SK-N-SH (cell line): ENCODE measurements at regions not wholly inside any gene's neighbourhood (a gene's known extent, or its start where the extent isn't known, plus 50 kb on each side); places are given as distances from the start of the nearest gene placed in this dataset.

Experiments
- CTCF ChIA-PET: fragments of 300-600, 350-600 bp; formaldehyde crosslinking; extraction: SDS; loops from one replicate; lab custom pipeline; 2021; lab: Yijun Ruan, JAX
- POLR2A ChIA-PET: fragments of 350-600 bp; sonication (Branson Sonifier 250); formaldehyde crosslinking; extraction: SDS; loops from one replicate; lab custom pipeline; 2020; ENCODE audit warnings: antibody characterized with exemption, inconsistent platforms; lab: Yijun Ruan, JAX
- DNase-seq: peaks from one replicate; pipeline ENCODE4 v3.0.0; 2012
- H2AFZ ChIP-seq: fragments of 200-600 bp; sonication (generic); 2 replicates; pipeline ENCODE4 v1.8.1; 2016; ENCODE audit warnings: antibody characterized with exemption, mild to moderate bottlenecking, low read depth
- H3F3A ChIP-seq: fragments of 200-600 bp; sonication (generic); replicated peaks from 2 replicates; pipeline ENCODE3; 2016; ENCODE audit warnings: antibody characterized with exemption, mild to moderate bottlenecking; ENCODE audit not compliant: insufficient read depth
- H3K27ac ChIP-seq, 2 experiments: fragments of 200-500 bp in 1 of 2; fragments of 200-600 bp in 1 of 2; sonication (Bioruptor generic) in 1 of 2; sonication (generic), shearing (Covaris generic) in 1 of 2; 2 replicates each; pipeline versions ENCODE4 v1.5.1 to v1.6.1; 2014 to 2016; ENCODE audit warnings: low read depth in 2 of 2, inconsistent platforms in 1 of 2, low read length in 1 of 2, mild to moderate bottlenecking in 1 of 2, mixed read lengths in 1 of 2
- H3K27me3 ChIP-seq: fragments of 200-600 bp; sonication (generic), shearing (Covaris generic); 2 replicates; pipeline ENCODE4 v1.6.1; 2016; ENCODE audit warnings: mixed run types; ENCODE audit not compliant: insufficient read depth
- H3K36me3 ChIP-seq, 2 experiments: fragments of 200-500 bp in 1 of 2; fragments of 200-600 bp in 1 of 2; sonication (Bioruptor generic) in 1 of 2; sonication (generic) in 1 of 2; replicated peaks in 1 of 2; 2 replicates each; pipeline versions ENCODE3 to v1.5.1; 2014 to 2016; ENCODE audit warnings: low read length in 1 of 2, mild to moderate bottlenecking in 1 of 2; ENCODE audit not compliant: insufficient read depth in 2 of 2, control insufficient read depth in 1 of 2
- H3K4me1 ChIP-seq, 2 experiments: fragments of 200-500 bp in 1 of 2; fragments of 200-600 bp in 1 of 2; sonication (Bioruptor generic) in 1 of 2; sonication (generic), shearing (Covaris generic) in 1 of 2; 2 replicates each; pipeline versions ENCODE4 v1.5.1 to v1.6.1; 2014 to 2016; ENCODE audit warnings: low read depth in 1 of 2, low read length in 1 of 2, mixed run types in 1 of 2; ENCODE audit not compliant: insufficient read depth in 2 of 2, control insufficient read depth in 1 of 2
- H3K4me2 ChIP-seq: fragments of 200-600 bp; sonication (generic), shearing (Covaris generic); 2 replicates; pipeline ENCODE4 v1.6.1; 2017; ENCODE audit warnings: mixed run types
- H3K4me3 ChIP-seq, 2 experiments: fragments of 200-500 bp in 1 of 2; fragments of 200-600 bp in 1 of 2; sonication (Bioruptor generic) in 1 of 2; sonication (generic), shearing (Covaris generic) in 1 of 2; 2 replicates each; pipeline versions ENCODE4 v1.5.1 to v1.8.1; 2014 to 2016; ENCODE audit warnings: low read depth in 2 of 2, inconsistent platforms in 1 of 2, low read length in 1 of 2, mild to moderate bottlenecking in 1 of 2, mixed read lengths in 1 of 2, moderate library complexity in 1 of 2
- H3K79me2 ChIP-seq: fragments of 200-600 bp; sonication (generic); 2 replicates; pipeline ENCODE4 v1.8.1; 2017; ENCODE audit warnings: mild to moderate bottlenecking; ENCODE audit not compliant: insufficient read depth
- H3K9ac ChIP-seq: fragments of 200-600 bp; sonication (generic); 2 replicates; pipeline ENCODE4 v1.6.1; 2017; ENCODE audit warnings: mixed run types
- H3K9me2 ChIP-seq: fragments of 200-600 bp; sonication (generic); 2 replicates; pipeline ENCODE4 v1.6.1; 2017; ENCODE audit warnings: mixed run types
- H3K9me3 ChIP-seq: fragments of 200-600 bp; sonication (generic); 2 replicates; pipeline ENCODE4 v1.6.1; 2017; ENCODE audit warnings: mixed run types, mild to moderate bottlenecking, moderate library complexity
- H4K20me1 ChIP-seq: fragments of 200-600 bp; sonication (generic); 2 replicates; pipeline ENCODE4 v1.6.1; 2017; ENCODE audit warnings: mild to moderate bottlenecking, mixed run types; ENCODE audit not compliant: insufficient read depth
- CHD2 ChIP-seq: fragments of 150-350 bp; IDR thresholded peaks from 2 replicates; pipeline ENCODE4 v1.6.1; 2018; ENCODE audit warnings: low read length; ENCODE audit not compliant: partially characterized antibody
- ELF1 ChIP-seq: IDR thresholded peaks from 2 replicates; pipeline ENCODE4 v1.4.0; 2012
- FOSL2 ChIP-seq: IDR thresholded peaks from 2 replicates; pipeline ENCODE4 v1.4.0; 2012; ENCODE audit warnings: low read depth, mild to moderate bottlenecking, moderate library complexity, borderline replicate concordance
- GABPA ChIP-seq: IDR thresholded peaks from 2 replicates; pipeline ENCODE4 v1.4.0; 2012; ENCODE audit warnings: low read depth, mild to moderate bottlenecking
- GATA2 ChIP-seq: sonication (generic); formaldehyde crosslinking; IDR thresholded peaks from 2 replicates; pipeline ENCODE4 v1.5.0; 2020; ENCODE audit warnings: mild to moderate bottlenecking, missing genetic modification reagents
- MEF2A ChIP-seq: IDR thresholded peaks from 2 replicates; pipeline ENCODE4 v1.4.0; 2012; ENCODE audit warnings: low read depth, borderline replicate concordance
- MXI1 ChIP-seq: IDR thresholded peaks from 2 replicates; pipeline ENCODE4 v1.6.1; 2012; ENCODE audit warnings: mild to moderate bottlenecking, low read depth, low read length, improper control_type of control experiment
- NFIC ChIP-seq: IDR thresholded peaks from 2 replicates; pipeline ENCODE4 v1.4.0; 2012; ENCODE audit warnings: borderline replicate concordance
- NRF1 ChIP-seq: IDR thresholded peaks from 2 replicates; pipeline ENCODE4 v1.6.1; 2012; ENCODE audit warnings: low read depth, mild to moderate bottlenecking, low read length
- POLR2AphosphoS5 ChIP-seq: IDR thresholded peaks from 2 replicates; pipeline ENCODE4 v1.6.1; 2012; ENCODE audit warnings: low read depth, low read length
- RCOR1 ChIP-seq: fragments of 150-350 bp; IDR thresholded peaks from 2 replicates; pipeline ENCODE4 v1.6.1; 2017; ENCODE audit warnings: antibody characterized with exemption, low read length
- RFX5 ChIP-seq: IDR thresholded peaks from 2 replicates; pipeline ENCODE4 v1.6.1; 2012; ENCODE audit warnings: mild to moderate bottlenecking, improper control_type of control experiment, low read length
- RXRA ChIP-seq: IDR thresholded peaks from 2 replicates; pipeline ENCODE4 v1.4.0; 2012; ENCODE audit warnings: low read depth, mild to moderate bottlenecking, borderline replicate concordance
- SIN3A ChIP-seq: IDR thresholded peaks from 2 replicates; pipeline ENCODE4 v1.6.1; 2012; ENCODE audit warnings: low read depth, mild to moderate bottlenecking, low read length, moderate library complexity, borderline replicate concordance
- SMC3 ChIP-seq: IDR thresholded peaks from 2 replicates; pipeline ENCODE4 v1.6.1; 2012; ENCODE audit warnings: low read depth, low read length, improper control_type of control experiment
- TAF1 ChIP-seq: IDR thresholded peaks from 2 replicates; pipeline ENCODE4 v1.6.1; 2012; ENCODE audit warnings: low read depth, mild to moderate bottlenecking, low read length, moderate library complexity, borderline replicate concordance
- TCF12 ChIP-seq: IDR thresholded peaks from 2 replicates; pipeline ENCODE4 v1.4.0; 2012
- WGBS: methylation state at CpG from one replicate; pipeline ENCODE4 v1.1.6; 2017; ENCODE audit warnings: low lambda C conversion rate; 5-methylcytosine and 5-hydroxymethylcytosine counted together
- TF ChIP-seq, protein P1 (sequence below): IDR thresholded peaks from 2 replicates; pipeline ENCODE4 v1.4.0; 2012; ENCODE audit warnings: low read depth, borderline replicate concordance
- TF ChIP-seq, protein P2 (sequence below): IDR thresholded peaks from 2 replicates; pipeline ENCODE4 v1.4.0; 2012; ENCODE audit warnings: low read depth
- TF ChIP-seq, protein P3 (sequence below): IDR thresholded peaks from 2 replicates; pipeline ENCODE4 v1.4.0; 2012; ENCODE audit warnings: low read depth, borderline replicate concordance

DNA sequence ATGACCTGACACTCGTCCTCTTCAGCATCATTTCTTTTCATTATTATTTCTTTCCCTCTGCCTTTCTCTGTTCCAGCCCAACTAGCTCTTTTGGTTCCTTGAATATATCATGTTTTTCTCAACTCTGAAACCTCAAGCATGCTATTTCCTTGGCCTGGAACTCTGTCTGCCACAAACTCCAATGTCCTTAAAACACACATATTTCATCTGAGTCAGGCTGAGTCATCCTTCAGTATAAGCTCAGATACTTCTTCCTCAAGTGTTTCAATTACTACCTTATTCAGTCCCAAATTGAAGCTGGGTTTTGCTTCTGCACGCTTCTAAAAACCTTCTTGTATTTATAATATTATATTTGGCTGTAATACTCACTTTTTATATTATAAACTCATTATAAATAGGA lies 424.2 kb downstream of the PDGFC start (continued):
- TF ChIP-seq, protein P1, sequence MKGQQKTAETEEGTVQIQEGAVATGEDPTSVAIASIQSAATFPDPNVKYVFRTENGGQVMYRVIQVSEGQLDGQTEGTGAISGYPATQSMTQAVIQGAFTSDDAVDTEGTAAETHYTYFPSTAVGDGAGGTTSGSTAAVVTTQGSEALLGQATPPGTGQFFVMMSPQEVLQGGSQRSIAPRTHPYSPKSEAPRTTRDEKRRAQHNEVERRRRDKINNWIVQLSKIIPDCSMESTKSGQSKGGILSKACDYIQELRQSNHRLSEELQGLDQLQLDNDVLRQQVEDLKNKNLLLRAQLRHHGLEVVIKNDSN: no peak
- TF ChIP-seq GATA2 (CRISPR knock-in tag) (no peak), TAF1 (no peak), RXRA (peak; percentile 66; the same call in 1 of the 2 replicates), RFX5 (no peak), FOSL2 (peak; percentile 98), RCOR1 (no peak), NRF1 (no peak), ELF1 (0 out of 2 replicates have a peak, but pooled peaks have one; percentile 27), SIN3A (0 out of 2 replicates have a peak, but pooled peaks have one; percentile 48), POLR2AphosphoS5 (peak; percentile 77; the same call in 1 of the 2 replicates), MEF2A (peak; percentile 46; the same call in 1 of the 2 replicates)

GRCh38 chr4:156545003-156545785 lies 426.4 kb downstream of the PDGFC start:
- no peaks in the 10 kb centered on the region for H3K27me3 ChIP-seq
- peaks cover 0 to 9% of the 10 kb centered on the region in 2 experiments; a peak in 3 of 4 replicates for H3K4me1 ChIP-seq
- no peaks in the 10 kb centered on the region for H3K9me3 ChIP-seq
- H3F3A ChIP-seq: peaks cover 32% of the 10 kb centered on the region
- H3K4me3 ChIP-seq: no peak overlapping the region
- ChIA-PET CTCF (interaction anchor here (1.4 kb wide), 1 partner anchor 10 kb away, joined by 3 read pairs; no protein-coding TSS in a partner anchor), POLR2A (no interaction called here)
- DNase-seq: no peak
- TF ChIP-seq GABPA: no peak
- no peak for TF ChIP-seq TCF12
- TF ChIP-seq RCOR1: no peak
- no peak for TF ChIP-seq NFIC
- TF ChIP-seq MXI1: no peak
- TF ChIP-seq TAF1: no peak
- TF ChIP-seq, protein P1: no peak
- TF ChIP-seq RXRA: no peak
- TF ChIP-seq, protein P2, sequence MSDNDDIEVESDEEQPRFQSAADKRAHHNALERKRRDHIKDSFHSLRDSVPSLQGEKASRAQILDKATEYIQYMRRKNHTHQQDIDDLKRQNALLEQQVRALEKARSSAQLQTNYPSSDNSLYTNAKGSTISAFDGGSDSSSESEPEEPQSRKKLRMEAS: no peak
- no peak for TF ChIP-seq MEF2A
- no peak for TF ChIP-seq SMC3
- TF ChIP-seq CHD2: no peak
- TF ChIP-seq, protein P3, sequence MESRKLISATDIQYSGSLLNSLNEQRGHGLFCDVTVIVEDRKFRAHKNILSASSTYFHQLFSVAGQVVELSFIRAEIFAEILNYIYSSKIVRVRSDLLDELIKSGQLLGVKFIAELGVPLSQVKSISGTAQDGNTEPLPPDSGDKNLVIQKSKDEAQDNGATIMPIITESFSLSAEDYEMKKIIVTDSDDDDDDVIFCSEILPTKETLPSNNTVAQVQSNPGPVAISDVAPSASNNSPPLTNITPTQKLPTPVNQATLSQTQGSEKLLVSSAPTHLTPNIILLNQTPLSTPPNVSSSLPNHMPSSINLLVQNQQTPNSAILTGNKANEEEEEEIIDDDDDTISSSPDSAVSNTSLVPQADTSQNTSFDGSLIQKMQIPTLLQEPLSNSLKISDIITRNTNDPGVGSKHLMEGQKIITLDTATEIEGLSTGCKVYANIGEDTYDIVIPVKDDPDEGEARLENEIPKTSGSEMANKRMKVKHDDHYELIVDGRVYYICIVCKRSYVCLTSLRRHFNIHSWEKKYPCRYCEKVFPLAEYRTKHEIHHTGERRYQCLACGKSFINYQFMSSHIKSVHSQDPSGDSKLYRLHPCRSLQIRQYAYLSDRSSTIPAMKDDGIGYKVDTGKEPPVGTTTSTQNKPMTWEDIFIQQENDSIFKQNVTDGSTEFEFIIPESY: no peak
- H3K27ac ChIP-seq: no peak overlapping the region; a peak in 1 of 4 replicates
- H4K20me1 ChIP-seq: no peaks in the 10 kb centered on the region
- no peaks in the 10 kb centered on the region for H3K9me2 ChIP-seq
- no peak overlapping the region for H3K9ac ChIP-seq
- H3K4me2 ChIP-seq: no peak overlapping the region
- WGBS: 78% methylated on average over 2 of the region's 2 CpGs
- no peak overlapping the region for H2AFZ ChIP-seq
- no peaks in the 10 kb centered on the region for H3K36me3 ChIP-seq
- H3K79me2 ChIP-seq: no peaks in the 10 kb centered on the region
